ENCODE measurements at regions not wholly inside any gene's neighbourhood (a gene's known extent, or its start where the extent isn't known, plus 50 kb on each side); places are given as distances from the start of the nearest gene placed in this dataset.

DNA sequence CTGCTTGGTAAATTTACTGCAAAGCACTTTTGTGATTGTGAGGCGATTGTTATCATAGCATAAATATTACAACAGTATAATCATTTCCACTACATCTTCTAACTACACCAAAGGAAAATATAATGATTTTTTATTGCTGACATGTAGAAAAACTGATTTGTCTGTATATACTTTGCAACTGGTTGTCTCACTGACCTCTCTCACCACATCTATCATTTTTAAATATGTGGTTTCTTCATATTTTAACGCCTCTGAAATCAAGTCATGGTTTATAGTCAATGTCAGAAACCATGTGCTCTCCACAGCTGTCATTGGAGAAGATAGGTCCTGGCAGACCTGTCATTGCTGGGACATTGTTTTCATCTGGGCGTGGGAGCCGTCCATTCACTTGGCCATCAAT is 315.4 kb upstream of the KLF6 start:
- intact Hi-C loops (cut with DNase I) = no loop called here
- ATAC-seq (no peak), DNase-seq (no peak)

GRCh38 chr10:4099202-4099601 is 314.2 kb upstream of the KLF6 start:
- H3K36me3 ChIP-seq = no peaks in the 10 kb centered on the region
- no peak overlapping the region for H3K27ac ChIP-seq
- no peaks in the 10 kb centered on the region for H3K4me1 ChIP-seq
- H3K4me3 ChIP-seq = no peak overlapping the region
- ATAC-seq = no peak
- no peaks in the 10 kb centered on the region for H3K9me3 ChIP-seq
- DNase-seq = no peak
- TF ChIP-seq CTCF (IDR thresholded peaks at IDR 0.05) = no peak
- no peaks in the 10 kb centered on the region for H3K27me3 ChIP-seq (ENCODE audit: low read depth)
- intact Hi-C loops (cut with DNase I) = no loop called here

More for the DNA sequence above, 315.4 kb upstream of the KLF6 start:
- Histone ChIP-seq H3K27me3 (ENCODE audit: low read depth) (no peaks in the 10 kb centered on the region), H3K4me1 (no peaks in the 10 kb centered on the region), H3K9me3 (no peaks in the 10 kb centered on the region), H3K36me3 (no peaks in the 10 kb centered on the region), H3K27ac (no peak overlapping the region), H3K4me3 (no peak overlapping the region)
- TF ChIP-seq CTCF (IDR thresholded peaks at IDR 0.05) = no peak

- ATAC-seq = no peak
- Histone ChIP-seq H3K4me3 (no peak overlapping the region), H3K36me3 (no peaks in the 10 kb centered on the region), H3K27ac (no peak overlapping the region), H3K4me1 (no peaks in the 10 kb centered on the region), H3K9me3 (no peaks in the 10 kb centered on the region), H3K27me3 (ENCODE audit: low read depth) (no peaks in the 10 kb centered on the region)
- intact Hi-C loops (cut with DNase I) = no loop called here
- DNase-seq = no peak
- no peak for TF ChIP-seq CTCF (IDR thresholded peaks at IDR 0.05)
Measured at GRCh38 chr10:4095166-4095917, 310.3 kb upstream of the KLF6 start.

GRCh38 chr10:4094751-4095150 is 309.7 kb upstream of the KLF6 start:
- Histone ChIP-seq H3K4me3 (no peak overlapping the region), H3K9me3 (no peaks in the 10 kb centered on the region), H3K4me1 (no peaks in the 10 kb centered on the region), H3K27me3 (ENCODE audit: low read depth) (no peaks in the 10 kb centered on the region), H3K36me3 (no peaks in the 10 kb centered on the region), H3K27ac (no peak overlapping the region)
- ATAC-seq = no peak
- DNase-seq = no peak
- intact Hi-C loops (cut with DNase I) = no loop called here
- no peak for TF ChIP-seq CTCF (IDR thresholded peaks at IDR 0.05)

DNA sequence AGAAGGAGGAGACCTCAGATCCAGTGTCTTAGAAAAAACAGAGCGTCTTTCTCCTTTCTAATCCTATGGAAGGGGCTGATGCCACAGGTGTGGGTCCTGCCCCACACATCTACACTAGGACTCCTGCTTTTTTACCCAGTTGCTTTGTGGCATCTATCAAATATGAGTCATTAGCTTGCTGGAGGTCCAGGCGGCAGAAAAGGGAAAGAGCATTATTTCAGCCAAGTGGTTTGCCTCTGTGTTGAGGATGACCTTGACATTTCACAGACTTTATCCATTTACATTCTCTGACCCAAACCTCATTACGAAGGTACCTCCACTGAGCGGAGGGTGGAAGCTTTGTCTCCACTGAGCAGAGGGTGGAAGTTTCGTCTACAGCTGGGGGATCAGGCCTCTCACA is 308.4 kb upstream of the KLF6 start:
- Histone ChIP-seq H3K27me3 (ENCODE audit: low read depth) (no peaks in the 10 kb centered on the region), H3K9me3 (no peaks in the 10 kb centered on the region), H3K36me3 (no peaks in the 10 kb centered on the region), H3K27ac (no peak overlapping the region), H3K4me1 (no peaks in the 10 kb centered on the region), H3K4me3 (no peak overlapping the region)
- intact Hi-C loops (cut with DNase I) = no loop called here
- no peak for ATAC-seq
- no peak for DNase-seq
- no peak for TF ChIP-seq CTCF (IDR thresholded peaks at IDR 0.05)

All from lower lobe of right lung (tissue), 2 donors.